HG03439 (cell line): ENCODE measurements at regions not wholly inside any gene's neighbourhood (a gene's known extent, or its start where the extent isn't known, plus 50 kb on each side); places are given as distances from the start of the nearest gene placed in this dataset.

ENCODE experiments used
- ATAC-seq: cut with Tn5 transposase; IDR thresholded peaks from one replicate; pipeline ENCODE4 v1.9.1; 2021; ENCODE audit warnings: mild to moderate bottlenecking, moderate library complexity; ENCODE audit not compliant: unreplicated experiment

- ATAC-seq, result no peak
These were observed 926.3 kb downstream of the FSTL5 start for GRCh38 chr4:161237495-161237894.

GRCh38 chr4:161225327-161225726, 938.5 kb downstream of the FSTL5 start:
- ATAC-seq, result no peak

GRCh38 chr4:161222889-161223288, 940.9 kb downstream of the FSTL5 start:
- ATAC-seq, result no peak

GRCh38 chr4:161208564-161208963, 955.2 kb downstream of the FSTL5 start:
- no peak for ATAC-seq

GRCh38 chr4:161206528-161207080, 957.2 kb downstream of the FSTL5 start:
- no peak for ATAC-seq

- no peak for ATAC-seq
These were observed 959.9 kb downstream of the FSTL5 start for GRCh38 chr4:161203865-161204264.

- no peak for ATAC-seq
These were observed 965.9 kb downstream of the FSTL5 start for GRCh38 chr4:161197912-161198311.

- ATAC-seq, result no peak
These were observed 966.3 kb downstream of the FSTL5 start for GRCh38 chr4:161197474-161197873.

- ATAC-seq, result no peak
These were observed 974.3 kb downstream of the FSTL5 start for GRCh38 chr4:161189286-161190134.

GRCh38 chr4:161188578-161188977, 975.2 kb downstream of the FSTL5 start:
- no peak for ATAC-seq

- ATAC-seq, result no peak
These were observed 976.2 kb downstream of the FSTL5 start for GRCh38 chr4:161187569-161187968.

- ATAC-seq, result no peak
These were observed 977.0 kb downstream of the FSTL5 start for GRCh38 chr4:161186750-161187149.

- no peak for ATAC-seq
These were observed 977.8 kb downstream of the FSTL5 start for GRCh38 chr4:161186012-161186411.

- no peak for ATAC-seq
These were observed 980.1 kb downstream of the FSTL5 start for GRCh38 chr4:161183729-161184128.

- ATAC-seq, result no peak
These were observed 980.9 kb downstream of the FSTL5 start for GRCh38 chr4:161182913-161183312.

GRCh38 chr4:161178310-161178709, 985.5 kb downstream of the FSTL5 start:
- no peak for ATAC-seq

- ATAC-seq, result no peak
These were observed 991.3 kb downstream of the FSTL5 start for GRCh38 chr4:161172396-161173026.

GRCh38 chr4:161167539-161167938, 996.3 kb downstream of the FSTL5 start:
- no peak for ATAC-seq

- no peak for ATAC-seq
These were observed 1003.1 kb downstream of the FSTL5 start for GRCh38 chr4:161160718-161161117.

- ATAC-seq, result no peak
These were observed 1015.7 kb downstream of the FSTL5 start for GRCh38 chr4:161148051-161148450.

GRCh38 chr4:161143375-161143774, 1020.4 kb downstream of the FSTL5 start:
- ATAC-seq, result no peak

GRCh38 chr4:161134795-161135194, 1029.0 kb downstream of the FSTL5 start:
- ATAC-seq, result no peak
